ENCODE measurements at regions not wholly inside any gene's neighbourhood (a gene's known extent, or its start where the extent isn't known, plus 50 kb on each side); places are given as distances from the start of the nearest gene placed in this dataset.

DNA sequence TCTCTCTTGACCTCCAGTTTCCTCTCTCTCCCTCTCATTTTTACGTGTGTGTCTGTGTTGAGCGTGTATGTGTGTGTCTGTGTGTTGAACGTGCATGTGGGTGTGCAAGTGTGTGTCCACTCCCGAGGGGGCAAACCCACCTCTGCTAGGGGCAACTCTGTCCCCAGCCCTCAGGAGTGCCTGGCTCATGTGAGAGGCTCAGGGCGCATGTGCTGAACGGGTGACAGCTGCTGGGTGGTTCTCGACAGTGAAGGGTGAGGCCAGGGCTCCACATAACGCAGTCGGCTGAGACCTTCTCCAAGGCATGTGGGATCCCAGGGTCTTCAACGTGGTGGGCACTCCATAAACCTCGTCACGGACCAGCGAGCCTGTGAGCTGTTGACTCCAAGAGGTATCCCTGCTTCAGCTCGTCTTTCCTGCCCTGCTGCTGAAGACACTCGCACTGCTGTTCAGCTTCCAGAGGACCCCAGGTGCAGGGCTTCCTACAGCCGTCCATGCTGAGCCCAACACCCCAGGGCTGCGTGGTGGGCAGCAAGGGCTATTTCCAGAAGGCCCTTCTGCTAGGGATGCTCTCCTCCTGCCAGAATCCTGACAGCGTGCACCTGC lies 361.6 kb upstream of the SHH start:
- 69% methylated on average over 12 of the region's 18 CpGs; no CpG with 5 or more reads in 1 of the 2 experiments for WGBS, 2 experiments (ENCODE audit: extremely low coverage in 2 of 2, insufficient read length in 1 of 2)
- no peak overlapping the region for H2AFZ ChIP-seq (replicated peaks; ENCODE audit: low read length, poor library complexity)
- no peak for DNase-seq
- no peak overlapping the region for H2BK15ac ChIP-seq (ENCODE audit: low read depth, low read length)
- intact Hi-C loops (cut with micrococcal nuclease): no loop called here
- no peak overlapping the region for H3K4me2 ChIP-seq (ENCODE audit: low read depth, low read length)
- POLR2A ChIA-PET (ENCODE audit: unreplicated experiment): no interaction called here
- no peak overlapping the region for H2BK20ac ChIP-seq (ENCODE audit: low read depth, low read length)
- no peak overlapping the region for H2BK5ac ChIP-seq (ENCODE audit: low read depth, low read length, poor library complexity, severe bottlenecking)
- no peak overlapping the region for H2BK120ac ChIP-seq (ENCODE audit: low read depth, low read length)
- TF ChIP-seq MAFK (IDR thresholded peaks at IDR 0.05; ENCODE audit: low read depth, low read length) (no peak), BHLHE40 (IDR thresholded peaks at IDR 0.05; ENCODE audit: low read depth, low read length) (no peak), RFX5 (IDR thresholded peaks at IDR 0.05; ENCODE audit: low read depth, low read length) (no peak), NFE2L2 (IDR thresholded peaks at IDR 0.05; ENCODE audit: low read depth, low read length) (no peak), CHD1 (IDR thresholded peaks at IDR 0.05; ENCODE audit: low read depth, low read length) (no peak), MAZ (IDR thresholded peaks at IDR 0.05; ENCODE audit: borderline replicate concordance, low read depth, low read length) (no peak)
- TF ChIP-seq, protein P1, sequence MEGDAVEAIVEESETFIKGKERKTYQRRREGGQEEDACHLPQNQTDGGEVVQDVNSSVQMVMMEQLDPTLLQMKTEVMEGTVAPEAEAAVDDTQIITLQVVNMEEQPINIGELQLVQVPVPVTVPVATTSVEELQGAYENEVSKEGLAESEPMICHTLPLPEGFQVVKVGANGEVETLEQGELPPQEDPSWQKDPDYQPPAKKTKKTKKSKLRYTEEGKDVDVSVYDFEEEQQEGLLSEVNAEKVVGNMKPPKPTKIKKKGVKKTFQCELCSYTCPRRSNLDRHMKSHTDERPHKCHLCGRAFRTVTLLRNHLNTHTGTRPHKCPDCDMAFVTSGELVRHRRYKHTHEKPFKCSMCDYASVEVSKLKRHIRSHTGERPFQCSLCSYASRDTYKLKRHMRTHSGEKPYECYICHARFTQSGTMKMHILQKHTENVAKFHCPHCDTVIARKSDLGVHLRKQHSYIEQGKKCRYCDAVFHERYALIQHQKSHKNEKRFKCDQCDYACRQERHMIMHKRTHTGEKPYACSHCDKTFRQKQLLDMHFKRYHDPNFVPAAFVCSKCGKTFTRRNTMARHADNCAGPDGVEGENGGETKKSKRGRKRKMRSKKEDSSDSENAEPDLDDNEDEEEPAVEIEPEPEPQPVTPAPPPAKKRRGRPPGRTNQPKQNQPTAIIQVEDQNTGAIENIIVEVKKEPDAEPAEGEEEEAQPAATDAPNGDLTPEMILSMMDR (conservative IDR thresholded peaks at IDR 0.05; ENCODE audit: low read depth, low read length): no peak
- H3K9me3 ChIP-seq (ENCODE audit: control insufficient read depth, insufficient read depth, low read length): peaks cover 42% of the 10 kb centered on the region
- no peak overlapping the region for H4K91ac ChIP-seq (ENCODE audit: insufficient read depth, low read depth, low read length)
- no peak for ATAC-seq (ENCODE audit: low read depth)
- H3K9ac ChIP-seq (ENCODE audit: low read depth, low read length): no peak overlapping the region
- H4K5ac ChIP-seq (ENCODE audit: low read depth, low read length): no peak overlapping the region
- no peaks in the 10 kb centered on the region for H3K36me3 ChIP-seq (ENCODE audit: control insufficient read depth, insufficient read depth, low read length)
- BruUV-seq (replicated peaks): no TSS peak
- no peaks in the 10 kb centered on the region for H3K27me3 ChIP-seq (ENCODE audit: control insufficient read depth, insufficient read depth, low read length)
- H3K23ac ChIP-seq (ENCODE audit: low read depth, low read length): no peak overlapping the region
- no peaks in the 10 kb centered on the region for H4K20me1 ChIP-seq (ENCODE audit: insufficient read depth, low read length)
- no peak overlapping the region for H3K27ac ChIP-seq (ENCODE audit: insufficient read depth, low read length)
- no peaks in the 10 kb centered on the region for H3K4me1 ChIP-seq (ENCODE audit: control insufficient read depth, insufficient read depth, low read length)
- H3K14ac ChIP-seq (replicated peaks; ENCODE audit: low read depth, low read length): no peak overlapping the region
- no peak overlapping the region for H4K8ac ChIP-seq (ENCODE audit: low read depth in 2 of 2, low read length in 2 of 2)
- H3K56ac ChIP-seq (ENCODE audit: extremely low read depth, insufficient read depth, low read length): no peak overlapping the region
- no peak overlapping the region for H3K4me3 ChIP-seq (ENCODE audit: insufficient read depth, low read depth, low read length)
- no peaks in the 10 kb centered on the region for H3K79me1 ChIP-seq (ENCODE audit: low read depth in 1 of 2, low read length in 2 of 2)
- dilution Hi-C loops (cut with HindIII; ENCODE audit: low sequenced_read_pairs, unreplicated experiment): no loop called here
- H2AK9ac ChIP-seq (replicated peaks; ENCODE audit: low read depth, low read length, poor library complexity): no peak overlapping the region
- no peak overlapping the region for H2AK5ac ChIP-seq (ENCODE audit: low read depth, low read length)
- CTCF ChIA-PET: no interaction called here
- H3K18ac ChIP-seq (ENCODE audit: low read depth, low read length): no peak overlapping the region
- no peak overlapping the region for H3K4ac ChIP-seq (ENCODE audit: low read depth, low read length)
- in situ Hi-C loops (cut with MboI; ENCODE audit: low sequenced_read_pairs): no loop called here
- no peaks in the 10 kb centered on the region for H3K9me1 ChIP-seq (ENCODE audit: insufficient read depth, low read length)
